Ishikawa (cell line): ENCODE measurements at regions not wholly inside any gene's neighbourhood (a gene's known extent, or its start where the extent isn't known, plus 50 kb on each side); places are given as distances from the start of the nearest gene placed in this dataset.

Source experiments
- CREB1 ChIP-seq: IDR thresholded peaks from 2 replicates; pipeline ENCODE4 v1.6.1; 2012; ENCODE audit warnings: low read depth
- EP300 ChIP-seq: IDR thresholded peaks from 2 replicates; pipeline ENCODE4 v1.6.1; 2012; ENCODE audit warnings: borderline replicate concordance
- NFIC ChIP-seq: IDR thresholded peaks from 2 replicates; pipeline ENCODE4 v1.6.1; 2012
- TCF12 ChIP-seq: IDR thresholded peaks from 2 replicates; pipeline ENCODE4 v1.6.1; 2012; ENCODE audit warnings: low read depth

DNA sequence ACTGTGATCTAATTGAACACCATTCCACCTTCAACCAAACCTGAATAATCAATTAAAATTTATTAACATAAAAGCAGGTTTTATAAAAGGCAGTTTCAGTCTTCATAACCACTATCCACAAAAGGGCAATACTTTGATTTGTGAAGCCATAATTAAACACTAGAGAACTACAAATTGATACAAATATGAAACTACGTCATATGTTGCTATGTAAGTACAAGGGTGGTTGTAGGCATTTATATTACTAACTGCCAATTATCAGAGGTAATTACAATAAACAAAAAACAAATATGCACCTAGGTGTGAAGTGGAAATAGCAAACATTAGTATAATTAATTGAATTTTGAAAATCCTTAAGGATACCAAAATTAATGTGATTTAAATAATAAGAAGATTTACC, 368.5 kb upstream of the PCDH15 start:
- TF ChIP-seq CREB1 (no peak), EP300 (no peak), NFIC (no peak), TCF12 (no peak)
